Smooth muscle cell (in vitro differentiated cells): ENCODE measurements at regions not wholly inside any gene's neighbourhood (a gene's known extent, or its start where the extent isn't known, plus 50 kb on each side); places are given as distances from the start of the nearest gene placed in this dataset.
A peak's percentile ranks its signal among the peaks of the same experiment; 100 is the strongest.

Experiments used
- DNase-seq: peaks from one replicate; lab custom pipeline; 2025; ENCODE audit not compliant: unreplicated experiment; lab: John Stamatoyannopoulos, UW
- H2AFZ ChIP-seq: fragments of 200-600 bp; sonication (generic); 2 replicates; pipeline ENCODE4 v1.6.0; 2016; ENCODE audit warnings: antibody characterized with exemption, low read depth, mild to moderate bottlenecking
- H3F3A ChIP-seq: fragments of 200-600 bp; sonication (generic); 2 replicates; pipeline ENCODE4 v1.6.0; 2017; ENCODE audit warnings: antibody characterized with exemption, low read depth
- H3K27ac ChIP-seq: fragments of 200-600 bp; sonication (generic); 2 replicates; pipeline ENCODE4 v1.5.1; 2016; ENCODE audit warnings: low read depth, mild to moderate bottlenecking
- H3K27me3 ChIP-seq: fragments of 200-600 bp; sonication (generic); 2 replicates; pipeline ENCODE4 v1.6.1; 2016; ENCODE audit warnings: low read depth, mild to moderate bottlenecking
- H3K36me3 ChIP-seq: fragments of 200-600 bp; sonication (generic); 2 replicates; pipeline ENCODE4 v1.5.1; 2016; ENCODE audit warnings: low read depth
- H3K4me1 ChIP-seq: fragments of 200-600 bp; sonication (generic); 2 replicates; pipeline ENCODE4 v1.5.1; 2016; ENCODE audit warnings: low read depth
- H3K4me2 ChIP-seq: fragments of 200-600 bp; sonication (generic); 2 replicates; pipeline ENCODE4 v1.6.0; 2016; ENCODE audit warnings: mild to moderate bottlenecking
- H3K4me3 ChIP-seq: fragments of 200-600 bp; sonication (generic); 2 replicates; pipeline ENCODE4 v1.5.1; 2016; ENCODE audit warnings: mild to moderate bottlenecking
- H3K79me2 ChIP-seq: fragments of 200-600 bp; sonication (generic); 2 replicates; pipeline ENCODE4 v1.6.0; 2016; ENCODE audit warnings: low read depth, mild to moderate bottlenecking
- H3K9ac ChIP-seq: fragments of 200-600 bp; sonication (generic); 2 replicates; pipeline ENCODE4 v1.6.0; 2016; ENCODE audit warnings: low read depth
- H3K9me3 ChIP-seq: fragments of 200-600 bp; sonication (generic); replicated peaks from 2 replicates; pipeline ENCODE4 v1.5.1; 2016; ENCODE audit warnings: low read depth
- H4K20me1 ChIP-seq: fragments of 200-600 bp; sonication (generic); 2 replicates; pipeline ENCODE4 v1.6.0; 2016; ENCODE audit warnings: low read depth
- CTCF ChIP-seq: fragments of 200-600 bp; sonication (generic); IDR thresholded peaks from 2 replicates; pipeline ENCODE4 v1.5.1; 2017; ENCODE audit warnings: borderline replicate concordance, mild to moderate bottlenecking, antibody characterized with exemption; ENCODE audit not compliant: insufficient read depth, poor library complexity, severe bottlenecking
- whole genome bisulfite sequencing: methylation state at CpG from one replicate; pipeline ENCODE4 v1.1.7; 2016; ENCODE audit warnings: low lambda C conversion rate; 5-methylcytosine and 5-hydroxymethylcytosine counted together

GRCh38 chr5:10036136-10036815 lies 213.4 kb downstream of the ATPSCKMT start:
- no peaks in the 10 kb centered on the region for H3K9me3 ChIP-seq
- no peaks in the 10 kb centered on the region for H3F3A ChIP-seq
- no peak overlapping the region for H3K9ac ChIP-seq
- no peak overlapping the region for H3K27ac ChIP-seq
- H3K36me3 ChIP-seq: no peaks in the 10 kb centered on the region
- H3K79me2 ChIP-seq: no peaks in the 10 kb centered on the region
- H2AFZ ChIP-seq: no peak overlapping the region
- no peak for DNase-seq
- WGBS: 90% methylated on average over 3 of the region's 3 CpGs
- H4K20me1 ChIP-seq: no peaks in the 10 kb centered on the region
- TF ChIP-seq CTCF: no peak
- H3K4me1 ChIP-seq: no peaks in the 10 kb centered on the region
- H3K4me3 ChIP-seq: no peak overlapping the region
- no peaks in the 10 kb centered on the region for H3K27me3 ChIP-seq
- H3K4me2 ChIP-seq: no peak overlapping the region

- Histone ChIP-seq H3K9me3 (no peaks in the 10 kb centered on the region), H2AFZ (no peak overlapping the region), H3K9ac (no peak overlapping the region), H3K79me2 (no peaks in the 10 kb centered on the region), H3K36me3 (no peaks in the 10 kb centered on the region), H3K27me3 (no peaks in the 10 kb centered on the region), H3F3A (no peaks in the 10 kb centered on the region), H3K4me3 (no peak overlapping the region), H4K20me1 (no peaks in the 10 kb centered on the region), H3K4me2 (no peak overlapping the region), H3K4me1 (no peaks in the 10 kb centered on the region), H3K27ac (no peak overlapping the region)
- 89% methylated on average over 8 of the region's 8 CpGs for WGBS
- no peak for TF ChIP-seq CTCF
- DNase-seq: no peak
Measured at GRCh38 chr5:10034001-10034400, 215.7 kb downstream of the ATPSCKMT start.

- Histone ChIP-seq H4K20me1 (no peaks in the 10 kb centered on the region), H3K4me1 (no peaks in the 10 kb centered on the region), H3K27ac (no peak overlapping the region), H2AFZ (no peak overlapping the region), H3K36me3 (no peaks in the 10 kb centered on the region), H3K4me3 (no peak overlapping the region), H3F3A (no peaks in the 10 kb centered on the region), H3K4me2 (no peak overlapping the region), H3K9ac (no peak overlapping the region), H3K27me3 (no peaks in the 10 kb centered on the region), H3K9me3 (no peaks in the 10 kb centered on the region), H3K79me2 (no peaks in the 10 kb centered on the region)
- WGBS: 96% methylated on average over 2 of the region's 2 CpGs
- DNase-seq: no peak
- no peak for TF ChIP-seq CTCF
Measured at GRCh38 chr5:10031817-10032216, 217.9 kb downstream of the ATPSCKMT start.

- H3K79me2 ChIP-seq: no peaks in the 10 kb centered on the region
- H4K20me1 ChIP-seq: no peaks in the 10 kb centered on the region
- H2AFZ ChIP-seq: no peak overlapping the region
- no peak overlapping the region for H3K4me3 ChIP-seq
- no peak overlapping the region for H3K27ac ChIP-seq
- no peak overlapping the region for H3K9ac ChIP-seq
- no peak for DNase-seq
- H3K4me1 ChIP-seq: no peaks in the 10 kb centered on the region
- no peaks in the 10 kb centered on the region for H3K9me3 ChIP-seq
- WGBS: 94% methylated on average over 2 of the region's 2 CpGs
- peaks cover 5% of the 10 kb centered on the region for H3K36me3 ChIP-seq
- H3K4me2 ChIP-seq: no peak overlapping the region
- H3K27me3 ChIP-seq: no peaks in the 10 kb centered on the region
- H3F3A ChIP-seq: no peaks in the 10 kb centered on the region
- TF ChIP-seq CTCF: peak; percentile 41
Measured at GRCh38 chr5:10030219-10030831, 219.4 kb downstream of the ATPSCKMT start.
